GM18508 (cell line): ENCODE measurements at regions not wholly inside any gene's neighbourhood (a gene's known extent, or its start where the extent isn't known, plus 50 kb on each side); places are given as distances from the start of the nearest gene placed in this dataset.

Experiments used
- ATAC-seq: cut with Tn5 transposase; IDR thresholded peaks from one replicate; pipeline ENCODE4 v1.9.1; 2021; ENCODE audit warnings: moderate number of reproducible peaks; ENCODE audit not compliant: insufficient read depth, unreplicated experiment

DNA sequence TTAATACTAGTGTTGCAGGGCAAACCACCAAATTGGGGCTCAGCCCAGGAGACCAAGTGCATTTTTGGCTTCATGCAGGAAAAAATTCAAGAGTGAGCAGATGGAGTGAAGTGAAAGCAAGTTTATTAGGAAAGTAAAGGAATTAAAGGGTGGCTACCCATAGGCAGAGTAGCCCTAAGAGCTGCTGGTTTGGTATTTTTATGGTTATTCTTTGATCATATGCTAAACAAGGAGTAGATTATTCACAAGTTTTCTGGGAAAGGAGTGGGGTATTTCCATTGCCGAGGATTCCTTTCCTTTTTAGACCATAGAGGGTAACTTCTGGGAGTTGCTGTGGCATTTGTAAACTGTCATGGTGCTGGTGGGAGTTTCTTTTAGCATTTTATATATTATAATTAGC, 459.0 kb downstream of the KLF5 start:
- no peak for ATAC-seq

- ATAC-seq: no peak
These were observed 457.9 kb downstream of the KLF5 start for GRCh38 chr13:73516731-73517130.

- no peak for ATAC-seq
These were observed 455.4 kb downstream of the KLF5 start for GRCh38 chr13:73514208-73514607.

- ATAC-seq: no peak
These were observed 454.9 kb downstream of the KLF5 start for GRCh38 chr13:73513751-73514150.

GRCh38 chr13:73508841-73509240, 450.0 kb downstream of the KLF5 start:
- no peak for ATAC-seq

- no peak for ATAC-seq
These were observed 446.6 kb downstream of the KLF5 start for GRCh38 chr13:73505376-73505890.

DNA sequence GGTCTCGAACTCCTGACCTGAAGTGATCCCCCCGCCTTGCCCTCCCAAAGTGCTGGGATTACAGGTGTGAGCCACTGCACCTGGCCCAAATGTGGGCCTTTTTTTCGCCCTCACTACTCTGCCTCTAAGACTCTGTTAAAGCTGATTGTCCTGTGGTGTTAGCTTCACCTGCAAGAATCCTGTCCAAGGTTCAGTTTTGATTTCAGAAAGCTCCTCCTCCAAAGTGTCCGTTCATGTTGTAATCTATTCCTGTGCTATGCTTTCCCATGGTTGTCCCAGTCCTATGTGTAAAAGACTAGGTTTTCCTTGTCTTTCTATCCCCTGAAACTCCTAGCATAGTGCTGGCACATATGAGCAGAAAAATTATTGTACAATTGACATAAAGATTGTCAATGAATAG, 440.9 kb downstream of the KLF5 start:
- ATAC-seq: no peak

DNA sequence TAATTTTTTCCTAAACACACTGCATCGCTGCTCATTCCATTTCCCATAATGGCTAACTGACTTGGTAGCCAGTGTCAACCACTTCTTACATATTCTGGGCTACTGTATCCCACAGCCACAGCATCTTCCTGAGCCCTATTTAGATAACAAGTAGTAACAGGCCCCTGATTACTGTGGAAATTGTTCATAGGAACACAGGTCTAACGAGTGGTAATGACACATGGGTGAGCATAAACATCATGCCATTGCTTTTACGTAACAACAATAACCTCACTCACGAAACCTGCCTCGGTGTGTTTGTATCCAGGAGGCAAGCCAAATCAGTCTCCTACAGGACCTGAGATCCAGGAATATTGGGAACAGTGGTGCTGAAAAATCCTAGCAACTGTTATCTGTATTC, 438.6 kb downstream of the KLF5 start:
- ATAC-seq: no peak

GRCh38 chr13:73496711-73497110, 437.9 kb downstream of the KLF5 start:
- no peak for ATAC-seq

DNA sequence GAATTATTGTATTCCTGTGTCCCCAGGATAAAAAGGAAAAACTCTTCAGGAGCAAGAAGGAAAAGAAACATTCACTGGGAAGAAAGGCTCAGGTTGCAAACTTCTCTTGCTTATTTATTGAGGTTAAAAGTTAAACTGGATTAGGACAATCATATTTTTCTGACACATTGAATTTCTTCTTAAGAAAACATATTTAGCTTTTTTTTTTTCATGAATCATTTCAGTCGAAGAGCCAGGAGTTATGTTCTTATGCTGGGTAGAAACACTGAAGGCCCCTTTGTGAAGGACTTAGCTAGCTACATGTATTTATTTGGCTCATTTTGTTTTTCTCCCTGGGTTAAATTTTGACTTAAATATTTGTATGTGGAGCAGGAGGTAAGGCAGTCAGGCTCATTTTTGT, 434.0 kb downstream of the KLF5 start:
- no peak for ATAC-seq

GRCh38 chr13:73482556-73482955, 423.8 kb downstream of the KLF5 start:
- no peak for ATAC-seq

- ATAC-seq: no peak
These were observed 423.2 kb downstream of the KLF5 start for GRCh38 chr13:73481886-73482445.

GRCh38 chr13:73480779-73481559, 422.2 kb downstream of the KLF5 start:
- no peak for ATAC-seq

GRCh38 chr13:73479856-73480255, 421.1 kb downstream of the KLF5 start:
- ATAC-seq: no peak

DNA sequence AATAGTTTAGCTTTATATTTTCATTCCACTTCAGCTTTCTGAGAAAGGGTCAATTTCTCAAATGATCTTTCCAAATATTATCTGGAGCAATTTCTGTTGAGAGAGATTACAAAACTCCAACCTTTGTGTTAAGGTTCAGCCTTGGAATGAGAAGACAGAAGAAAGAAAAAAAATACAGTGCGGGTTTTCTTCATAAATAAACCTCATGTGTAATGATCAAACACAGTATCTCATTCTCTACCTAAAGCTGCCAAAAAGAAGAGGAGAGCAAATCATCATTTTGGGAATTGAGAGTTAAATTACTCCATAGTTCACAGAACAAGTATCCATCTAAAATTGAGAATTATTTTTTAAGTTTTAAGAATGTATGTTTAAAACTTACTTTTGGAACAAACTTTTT, 420.5 kb downstream of the KLF5 start:
- no peak for ATAC-seq

DNA sequence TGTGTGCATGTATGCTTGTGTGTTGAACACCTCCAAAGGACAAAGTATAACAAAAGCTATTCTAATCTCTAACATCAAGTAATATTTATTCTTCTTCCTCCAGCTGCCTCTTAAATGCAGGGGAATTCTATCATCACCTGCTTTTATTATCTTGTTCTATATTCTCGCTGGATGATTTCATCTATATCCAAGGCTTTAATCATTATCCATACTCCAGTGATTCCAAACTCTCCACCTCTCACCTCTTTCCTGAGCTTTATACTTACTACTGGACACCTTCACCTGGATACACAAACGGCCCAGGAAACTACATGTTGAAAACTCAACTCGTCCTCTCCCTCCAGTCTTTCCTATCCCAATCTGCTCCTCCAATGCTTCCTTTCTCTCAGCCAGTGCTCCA, 418.6 kb downstream of the KLF5 start:
- ATAC-seq: no peak

GRCh38 chr13:73473016-73473415, 414.2 kb downstream of the KLF5 start:
- ATAC-seq: no peak

DNA sequence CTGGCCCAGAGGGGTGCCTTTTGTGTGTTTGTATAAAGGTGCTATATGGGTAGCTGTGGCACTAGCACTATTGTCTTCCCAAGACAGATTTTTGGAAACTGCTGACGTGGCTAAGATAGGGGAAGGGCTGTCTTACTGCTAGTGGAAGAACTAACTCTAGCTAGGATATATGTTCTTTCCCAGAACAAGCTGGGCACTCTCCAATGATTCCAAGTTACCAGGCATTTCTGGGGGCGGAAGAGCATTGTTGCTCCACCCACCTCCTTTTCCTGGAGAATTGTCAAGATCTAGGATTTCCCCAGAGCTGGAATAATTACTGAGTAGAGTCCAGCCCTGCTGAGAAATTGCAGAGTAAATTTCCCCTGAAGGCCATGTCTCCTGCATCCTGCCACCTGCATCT, 408.3 kb downstream of the KLF5 start:
- ATAC-seq: no peak

DNA sequence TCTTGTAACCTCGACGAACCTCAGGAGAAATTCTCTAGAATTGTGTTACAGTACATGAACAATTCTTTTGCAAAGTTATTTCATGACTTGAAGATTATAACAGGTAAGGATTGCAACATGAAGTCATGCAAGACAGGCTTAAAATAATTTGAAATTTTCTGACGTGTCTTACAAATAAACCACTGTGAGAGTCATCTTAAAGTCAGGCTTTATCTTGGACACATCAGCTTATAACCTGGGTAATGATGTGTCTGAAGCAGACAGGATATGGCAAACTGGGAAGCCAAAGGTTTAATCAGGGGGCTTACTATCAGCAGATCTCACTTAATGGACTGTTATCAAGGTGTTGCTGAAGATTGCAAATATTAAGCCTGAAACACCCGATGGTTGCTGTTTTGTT, 407.8 kb downstream of the KLF5 start:
- ATAC-seq: no peak

GRCh38 chr13:73465617-73465971, 406.8 kb downstream of the KLF5 start:
- no peak for ATAC-seq

DNA sequence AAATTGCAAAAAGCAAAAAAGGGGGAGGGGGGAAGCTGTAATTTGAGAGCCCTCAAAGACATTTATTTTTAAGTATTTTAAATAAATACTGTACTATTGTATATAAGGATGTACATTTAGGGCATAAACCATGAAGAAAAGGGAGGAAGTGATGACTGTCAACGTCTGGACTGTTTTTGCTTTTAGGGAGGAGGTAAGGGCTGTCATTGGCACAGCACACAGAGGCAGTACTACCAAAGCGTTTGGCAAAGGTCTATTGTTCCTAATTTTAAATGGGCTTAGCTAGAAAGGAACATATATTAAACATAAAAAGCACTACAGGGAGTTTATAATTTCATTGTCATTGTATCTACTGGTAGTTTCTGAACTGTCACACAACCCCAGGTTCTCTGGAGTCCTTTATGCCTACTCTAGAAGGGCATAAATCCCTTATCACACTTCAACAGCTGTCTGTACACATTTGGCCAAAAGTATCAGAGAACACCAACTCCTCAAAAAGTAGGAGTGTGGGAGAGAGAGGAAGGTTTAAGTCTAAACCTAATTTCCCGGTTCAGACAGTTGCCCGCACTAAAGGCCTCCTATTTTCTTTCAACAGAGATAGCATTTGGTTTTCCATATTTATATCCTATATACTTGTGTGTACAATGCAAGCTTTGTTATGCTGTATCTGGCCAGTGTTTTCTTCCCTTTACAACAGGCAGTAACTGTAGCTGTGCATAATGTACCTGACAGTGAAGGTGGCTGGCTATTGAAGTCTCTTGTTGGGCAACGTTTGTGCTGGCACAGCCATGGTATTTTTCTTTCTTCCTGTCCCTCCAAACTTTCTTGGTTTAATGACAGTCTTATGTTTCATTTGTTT, 406.2 kb downstream of the KLF5 start:
- ATAC-seq: no peak
